ENCODE measurements at regions not wholly inside any gene's neighbourhood (a gene's known extent, or its start where the extent isn't known, plus 50 kb on each side); places are given as distances from the start of the nearest gene placed in this dataset.
"Not testable (repeated sequence)": the region's sequence is repeated elsewhere in the genome, so short reads cannot be mapped to it uniquely, and the experiment has no call there.

DNA sequence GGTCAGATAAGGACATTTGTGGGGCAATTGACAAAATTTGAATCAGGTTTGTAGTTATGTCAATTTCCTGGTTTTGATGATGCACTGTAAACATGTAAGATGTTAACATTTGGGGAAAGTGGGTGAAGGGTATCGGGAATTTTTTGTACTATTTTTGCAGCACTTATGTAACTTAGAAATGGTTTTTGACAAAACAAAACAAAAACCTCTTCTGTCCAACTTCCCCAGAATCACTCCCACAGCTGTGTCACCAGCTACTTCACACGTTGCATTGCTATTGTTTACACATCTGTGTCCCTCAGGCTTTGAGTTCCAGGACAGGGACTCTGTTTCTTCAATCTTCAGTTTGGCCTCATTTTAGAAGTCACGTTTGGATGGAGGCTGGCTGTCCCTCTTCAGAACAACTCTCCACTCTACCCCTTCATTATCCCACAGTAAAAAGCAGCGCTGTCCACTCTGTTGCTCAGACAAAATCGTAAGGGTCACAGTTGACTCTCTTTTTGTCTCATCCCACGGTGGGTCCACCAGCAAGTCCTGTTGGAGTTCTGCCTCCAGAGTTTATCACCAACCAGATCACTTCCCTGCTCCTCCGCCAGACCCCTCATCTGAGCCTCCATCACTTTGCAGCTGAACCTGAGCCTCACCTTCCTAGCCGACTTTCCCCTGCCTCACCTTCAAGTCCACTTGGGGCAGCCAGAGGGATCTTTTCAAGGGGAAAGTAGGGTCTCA is 63.2 kb downstream of the NENF start:
- no peak for DNase-seq

GRCh38 chr1:212496682-212497081 is 64.0 kb downstream of the NENF start:
- no peak for DNase-seq

DNA sequence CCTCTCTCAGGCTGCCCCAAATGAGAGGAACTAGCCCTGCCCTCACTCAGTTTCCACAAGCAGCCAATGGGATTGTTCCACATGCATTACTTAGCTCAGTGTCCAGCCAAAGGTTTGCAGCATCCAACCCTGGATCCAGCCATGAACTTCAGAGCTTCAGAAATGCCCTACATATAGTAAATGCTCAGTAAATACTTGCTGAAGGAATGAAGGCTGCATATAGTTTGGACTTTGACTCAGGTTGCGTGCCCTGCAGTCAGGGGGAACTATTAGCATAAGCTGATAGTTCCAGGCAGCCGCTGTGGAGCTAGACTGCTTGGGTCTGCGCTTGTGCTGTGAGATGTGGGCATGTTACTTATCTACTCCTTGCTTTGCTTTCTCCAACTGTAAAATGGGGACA is 64.8 kb downstream of the NENF start:
- DNase-seq = no peak

GRCh38 chr1:212498283-212499040 is 65.7 kb downstream of the NENF start:
- peak; percentile 47 for DNase-seq

DNA sequence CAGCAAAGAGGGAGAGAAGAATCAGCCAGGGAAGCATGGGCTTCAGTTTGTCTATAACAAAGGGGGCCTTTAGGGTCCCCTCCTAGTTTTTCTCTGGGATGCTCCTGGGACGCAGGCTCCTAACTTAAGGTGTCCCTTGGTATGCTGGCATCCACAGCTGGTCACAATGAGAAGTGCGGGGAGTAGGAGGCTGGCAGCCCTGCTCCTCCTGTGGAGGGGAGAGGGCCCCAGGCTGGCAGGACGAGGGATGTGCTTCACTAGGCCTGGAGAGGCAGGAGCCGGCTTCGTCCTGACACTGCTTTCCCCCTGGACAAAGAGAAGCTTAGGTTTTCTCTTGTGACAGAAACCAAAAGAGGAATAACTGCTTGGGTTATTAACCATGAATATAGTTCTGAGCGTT is 67.6 kb downstream of the NENF start:
- no peak for DNase-seq

DNA sequence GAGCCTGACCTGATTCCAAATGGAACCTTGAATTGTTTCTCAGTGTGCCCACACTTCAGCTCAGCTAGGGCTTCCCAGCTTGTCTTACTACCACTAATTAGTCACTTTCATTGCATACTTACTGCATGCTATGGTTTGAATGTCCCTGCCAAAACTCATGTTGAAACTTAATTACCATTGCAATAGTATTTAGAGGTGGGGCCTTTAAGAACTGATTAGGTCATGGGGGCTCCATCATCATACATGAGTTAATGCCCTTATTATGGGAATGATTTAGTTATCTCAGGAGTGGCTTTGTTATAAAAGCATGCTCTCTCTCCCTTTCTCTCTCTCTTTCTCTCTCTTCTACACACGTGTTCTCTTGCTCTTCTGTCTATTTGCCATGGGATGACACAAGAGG is 68.3 kb downstream of the NENF start:
- DNase-seq = no peak

- DNase-seq = no peak
Observed at GRCh38 chr1:212503714-212504113, 71.0 kb downstream of the NENF start.

DNA sequence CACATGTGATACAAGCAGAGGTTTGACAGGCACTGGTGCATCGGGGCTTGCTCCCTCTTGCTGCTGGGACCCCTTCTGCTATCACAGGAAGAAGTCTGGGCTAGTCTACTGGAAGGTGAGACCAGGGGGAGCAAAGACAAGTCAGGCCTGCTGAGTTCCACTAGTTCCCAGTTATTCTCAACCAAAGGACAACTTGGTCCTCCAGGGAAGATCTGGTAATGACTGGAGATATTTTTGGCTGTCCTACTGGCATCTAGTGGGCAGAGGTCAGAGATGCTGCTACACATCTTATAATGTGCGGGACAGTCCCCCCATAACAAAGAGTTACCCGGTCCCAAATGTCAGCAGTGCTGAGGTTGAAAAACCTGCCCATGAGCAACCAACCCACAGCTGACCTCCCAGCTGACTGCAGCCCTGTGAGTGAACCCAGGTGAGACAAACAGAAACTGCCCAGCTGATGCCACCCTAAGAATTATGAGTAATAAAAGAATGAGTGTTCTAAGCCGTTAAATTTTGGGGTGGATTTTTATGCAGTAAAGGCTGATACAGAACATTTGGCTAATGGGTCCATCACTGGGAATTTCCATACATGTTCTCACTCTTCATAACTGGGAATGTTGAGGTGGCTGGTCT is 71.6 kb downstream of the NENF start:
- no peak for DNase-seq

DNA sequence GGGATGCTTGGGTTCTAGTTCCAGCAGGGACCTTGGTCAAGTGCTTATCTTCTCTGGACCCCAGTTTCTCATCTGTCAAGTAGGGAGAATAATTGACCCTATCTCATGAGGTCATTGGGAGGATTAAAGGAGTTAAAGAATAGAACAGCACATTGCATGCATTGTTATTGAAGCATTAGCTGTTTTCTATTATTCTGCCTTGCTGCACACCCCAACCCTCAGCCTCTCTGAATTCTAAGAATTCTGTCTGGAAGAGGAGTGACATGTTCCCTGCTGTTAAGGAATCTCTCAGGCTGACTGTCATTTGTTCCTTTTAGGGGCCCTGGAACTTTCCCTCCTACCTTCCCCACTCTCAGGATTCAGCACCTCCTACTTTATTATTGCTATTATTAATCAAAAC is 73.9 kb downstream of the NENF start:
- DNase-seq = no peak

GRCh38 chr1:212507369-212507768 is 74.6 kb downstream of the NENF start:
- no peak for DNase-seq

DNA sequence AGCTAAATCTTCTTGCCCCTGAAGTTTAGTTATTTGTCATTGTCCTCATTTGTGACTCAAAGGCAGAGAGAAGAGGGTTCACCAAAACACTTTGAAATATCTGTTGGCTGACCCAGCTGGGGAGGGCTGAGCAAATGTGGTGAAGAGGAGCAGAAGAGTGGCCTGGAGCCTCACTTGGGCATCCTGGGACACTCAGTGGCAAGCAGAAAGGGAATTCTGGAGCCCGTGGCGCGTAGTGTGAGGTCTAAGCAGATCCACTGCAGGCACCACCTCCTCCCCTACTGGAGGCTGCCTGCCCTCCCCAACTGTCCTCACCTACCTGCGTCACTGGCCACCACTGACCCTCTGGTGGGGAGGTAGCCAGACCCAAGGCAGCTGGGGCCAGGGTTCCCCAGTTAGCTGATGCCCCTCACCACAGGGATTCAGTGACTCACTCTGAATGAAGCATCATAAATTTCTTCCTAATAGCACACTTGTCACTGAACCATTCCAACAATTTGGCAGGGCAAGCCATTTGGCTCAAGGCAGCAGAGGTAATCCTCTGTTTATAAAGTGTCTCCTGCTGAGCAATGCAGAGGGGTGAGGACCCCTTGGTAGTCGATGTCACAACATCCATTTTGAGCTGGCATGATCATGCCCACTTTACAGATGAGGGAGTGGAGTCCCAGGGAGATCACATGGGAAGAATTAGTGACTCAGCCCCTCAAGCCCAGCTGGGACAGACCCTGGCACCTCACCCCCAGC is 80.3 kb downstream of the NENF start:
- DNase-seq = no peak

DNA sequence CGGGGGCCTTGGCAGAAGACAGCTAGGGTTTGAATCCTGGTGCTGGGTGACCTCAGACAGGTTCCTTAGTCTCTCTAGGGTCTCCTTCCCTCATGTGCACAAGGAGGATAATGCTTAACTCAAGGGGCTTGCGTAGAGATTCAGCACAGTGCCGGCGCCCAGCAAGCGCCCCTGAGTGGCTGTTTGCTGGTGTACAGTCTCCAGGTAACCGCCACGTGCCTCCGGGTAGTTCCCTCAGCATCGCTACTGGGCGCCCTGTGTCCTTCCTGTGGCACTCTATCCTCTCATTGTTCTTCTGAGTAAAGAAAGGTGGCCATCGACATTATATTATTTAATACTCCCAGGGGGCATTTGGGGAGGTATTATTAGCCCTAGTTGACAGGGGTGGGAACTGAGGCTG is 80.9 kb downstream of the NENF start:
- no peak for DNase-seq

DNA sequence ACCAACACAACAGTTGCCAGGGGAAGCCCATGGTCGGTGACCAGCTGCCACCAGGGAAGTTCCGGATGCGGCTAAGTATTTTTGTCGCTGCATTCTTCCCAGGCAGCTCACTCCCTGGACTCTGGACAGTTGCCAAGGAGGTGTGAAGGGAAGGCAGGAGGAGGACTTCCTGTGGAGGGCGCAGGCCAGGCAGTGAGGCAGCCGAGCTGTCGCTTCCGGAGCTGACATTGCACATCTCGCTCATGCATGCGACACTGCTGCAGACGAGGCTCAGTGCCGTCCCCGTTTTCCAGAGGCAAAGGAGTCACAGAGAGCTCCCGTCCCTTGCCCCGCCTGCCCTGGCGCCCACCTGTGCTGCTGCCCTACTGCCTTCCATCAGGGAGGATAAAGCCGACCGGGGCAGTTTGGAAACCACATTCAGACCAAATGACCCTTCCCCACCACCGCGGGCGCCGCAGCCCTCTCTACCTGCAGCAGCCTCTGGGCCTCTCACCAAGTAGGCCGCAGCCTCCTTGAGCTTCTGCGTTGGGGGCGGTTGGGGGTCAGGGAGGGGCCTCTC is 81.4 kb downstream of the NENF start:
- no peak for DNase-seq

DNA sequence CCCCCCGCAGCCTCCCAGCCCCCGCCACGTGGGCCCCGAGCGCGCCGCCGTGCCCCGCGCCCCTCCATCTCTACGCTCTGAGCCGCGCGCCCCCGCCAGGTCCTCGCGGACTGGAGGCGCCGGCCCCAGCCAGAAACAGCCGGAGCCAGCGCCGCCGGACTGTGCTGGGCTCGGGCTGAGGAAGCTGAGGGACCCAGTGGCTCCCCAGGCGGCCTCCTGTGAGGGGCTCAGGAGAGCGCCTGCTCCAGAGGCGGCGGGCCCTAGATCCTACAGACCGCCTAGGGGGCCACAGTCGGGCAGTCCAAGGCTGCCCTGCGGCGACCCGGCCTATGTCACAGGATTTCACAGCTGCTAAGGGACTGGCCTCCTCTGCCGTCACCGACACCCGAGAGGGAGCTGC is 82.1 kb downstream of the NENF start:
- DNase-seq = no peak

DNA sequence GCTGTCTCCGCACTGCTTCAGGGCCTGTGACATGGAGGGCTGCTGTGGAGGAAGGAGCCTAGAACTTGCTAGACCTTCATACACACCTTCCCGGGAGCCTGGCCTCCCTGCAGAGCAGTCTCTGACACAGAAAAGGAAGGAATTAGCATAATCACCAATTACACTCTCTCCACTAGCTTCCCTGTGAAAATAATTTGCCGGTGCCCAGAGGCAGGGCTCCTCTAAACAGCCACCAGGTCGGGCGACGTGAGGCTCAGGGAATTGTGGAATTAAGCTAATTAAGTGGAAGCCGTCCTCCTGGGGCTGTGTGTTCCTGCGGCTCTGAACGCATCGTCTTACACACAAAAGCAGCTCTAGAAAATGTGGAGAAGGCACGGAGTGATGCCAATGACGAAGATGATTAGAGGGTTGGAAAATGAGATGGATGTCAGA is 82.6 kb downstream of the NENF start:
- no peak for DNase-seq

GRCh38 chr1:212516012-212516411 is 83.3 kb downstream of the NENF start:
- not testable (repeated sequence) for DNase-seq

DNA sequence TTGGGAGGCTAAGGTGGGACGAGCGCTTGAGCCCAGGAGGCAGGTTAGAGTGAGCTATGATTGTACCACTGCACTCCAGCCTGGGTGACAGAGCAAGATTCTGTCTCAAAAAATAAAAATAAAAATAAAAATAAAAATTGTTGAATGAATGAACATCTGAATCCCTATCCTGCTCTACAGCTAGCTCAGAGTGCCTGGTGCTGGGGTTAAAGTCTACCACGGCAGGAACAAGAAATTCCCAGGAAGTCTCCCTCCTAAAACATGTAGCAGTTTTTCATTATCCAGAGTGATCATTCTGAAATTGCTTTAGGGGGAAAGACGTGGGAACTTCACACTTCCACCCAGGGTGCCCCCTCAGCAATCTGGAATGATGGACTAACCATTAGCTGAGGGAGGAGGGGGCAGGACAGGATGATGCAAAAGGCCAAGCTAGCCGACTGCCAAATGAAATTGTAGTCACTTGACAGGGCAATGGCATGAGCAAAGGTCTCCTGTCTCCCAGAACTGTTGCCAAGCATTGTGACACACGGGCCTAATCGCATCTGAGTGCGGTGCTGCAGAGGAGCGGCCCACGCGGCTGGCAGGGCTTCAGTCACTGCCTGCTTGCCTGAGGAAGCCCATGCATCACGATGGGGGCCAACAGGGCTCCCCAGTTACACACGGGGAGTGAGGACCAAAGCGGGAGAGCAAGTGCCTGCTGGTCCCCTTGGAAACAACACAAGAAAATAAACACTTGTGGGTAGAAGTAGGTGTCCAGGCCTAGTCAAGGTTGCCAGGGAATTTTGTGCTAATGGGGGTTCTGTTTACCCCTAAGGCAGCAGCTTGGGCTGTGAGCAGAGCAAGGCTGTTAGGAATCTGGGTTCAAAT is 85.7 kb downstream of the NENF start:
- DNase-seq = no peak

- DNase-seq = no peak
Observed at GRCh38 chr1:212519131-212519530, 86.4 kb downstream of the NENF start.

DNA sequence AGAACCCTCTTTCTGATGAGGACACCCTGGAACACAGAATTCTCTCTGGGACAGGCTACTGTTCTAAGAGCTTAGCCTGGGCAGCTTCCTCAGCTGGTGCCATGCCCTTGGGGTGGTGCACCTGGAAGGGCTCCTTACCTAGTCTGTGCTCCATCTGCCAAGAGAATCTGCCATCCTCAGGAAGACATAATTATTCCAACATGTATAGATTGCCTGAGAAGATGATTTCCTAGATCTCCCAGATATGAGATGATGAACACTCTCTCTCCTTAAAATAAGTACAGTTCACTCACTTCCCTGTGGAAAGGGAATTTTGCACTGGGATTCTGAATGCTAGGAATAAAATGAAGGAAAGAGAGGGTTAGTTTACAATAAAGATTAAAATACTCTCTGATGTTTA is 87.6 kb downstream of the NENF start:
- DNase-seq = no peak

GRCh38 chr1:212520746-212521145 is 87.8 kb upstream of the ATF3 start:
- DNase-seq = no peak

- no peak for DNase-seq
Observed at GRCh38 chr1:212525479-212526110, 83.0 kb upstream of the ATF3 start.

- no peak for DNase-seq
Observed at GRCh38 chr1:212526111-212526491, 82.5 kb upstream of the ATF3 start.
